Stimulated activated CD8-positive, alpha-beta memory T cell treated with anti-CD3 and anti-CD28 coated beads, Interleukin-12 subunit alpha, Interleukin-12 subunit beta, amount 100 ng/mL, for 1 hour (primary cell): ENCODE measurements at regions not wholly inside any gene's neighbourhood (a gene's known extent, or its start where the extent isn't known, plus 50 kb on each side); places are given as distances from the start of the nearest gene placed in this dataset.

Experiments
- DNase-seq: peaks from one replicate; pipeline ENCODE4 v3.0.0-alpha.2; 2020; ENCODE audit warnings: low read depth

DNA sequence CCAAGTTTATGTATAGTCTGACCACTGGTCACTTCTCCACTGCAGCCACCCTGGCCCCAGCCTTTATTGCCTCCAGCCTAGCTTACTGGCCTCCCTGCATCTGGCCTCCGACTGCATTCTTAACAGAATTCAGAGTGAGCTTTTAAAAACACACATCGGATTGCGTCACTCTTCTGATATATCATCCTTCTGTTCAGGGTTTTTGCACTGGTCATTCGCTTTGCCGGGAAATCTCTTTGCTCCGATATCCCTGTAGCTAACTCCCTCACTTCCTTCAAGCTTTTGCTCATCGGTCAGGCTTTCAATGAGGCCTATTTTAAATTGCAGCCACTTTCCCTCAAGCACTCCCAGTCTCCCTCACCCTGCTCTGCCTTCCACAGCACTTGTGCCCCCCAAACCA, 101.6 kb upstream of the DLX2 start:
- no peak for DNase-seq

- DNase-seq = no peak
Measured at GRCh38 chr2:172204762-172205161, 102.1 kb upstream of the DLX2 start.

DNA sequence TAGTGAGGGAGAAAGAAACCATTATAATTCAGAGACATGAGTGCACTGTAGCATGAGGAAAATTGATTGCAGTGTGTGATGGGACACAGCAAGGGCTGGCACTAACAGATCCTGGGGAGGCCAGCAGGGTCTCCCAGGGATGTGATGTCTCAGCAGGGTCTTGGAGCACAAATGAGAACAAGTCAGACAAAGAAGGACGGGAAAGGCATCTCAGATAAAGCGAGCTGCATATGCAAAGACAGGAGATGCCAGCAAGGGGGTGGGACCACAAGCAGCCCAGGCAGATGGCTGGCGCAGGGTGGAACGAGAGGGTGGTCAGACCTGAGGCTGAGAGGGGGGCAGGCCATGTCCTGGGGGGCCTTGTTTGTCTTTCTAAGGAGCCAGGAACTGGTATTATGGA, 102.6 kb upstream of the DLX2 start:
- DNase-seq = no peak

DNA sequence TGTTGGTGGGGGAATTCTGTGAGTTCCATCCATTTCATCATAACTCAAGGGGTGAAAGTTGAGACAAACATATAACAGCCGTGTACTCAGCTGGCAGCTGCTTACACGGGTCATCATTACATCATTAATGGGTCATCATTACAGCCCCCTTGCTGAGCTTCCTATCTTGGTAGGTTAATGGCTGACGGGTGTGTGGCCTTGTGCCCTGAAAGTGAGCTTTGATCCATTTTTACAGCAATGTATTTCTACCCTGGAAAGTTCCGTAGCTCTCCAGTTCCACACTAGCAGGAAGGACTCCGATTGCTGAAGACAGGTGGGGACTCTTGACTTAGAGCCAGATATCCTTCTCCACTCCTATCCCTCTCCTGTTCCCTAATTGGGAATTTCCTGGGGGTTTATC, 105.2 kb upstream of the DLX2 start:
- DNase-seq = no peak

- no peak for DNase-seq
Measured at GRCh38 chr2:172208791-172209325, 106.2 kb upstream of the DLX2 start.

DNA sequence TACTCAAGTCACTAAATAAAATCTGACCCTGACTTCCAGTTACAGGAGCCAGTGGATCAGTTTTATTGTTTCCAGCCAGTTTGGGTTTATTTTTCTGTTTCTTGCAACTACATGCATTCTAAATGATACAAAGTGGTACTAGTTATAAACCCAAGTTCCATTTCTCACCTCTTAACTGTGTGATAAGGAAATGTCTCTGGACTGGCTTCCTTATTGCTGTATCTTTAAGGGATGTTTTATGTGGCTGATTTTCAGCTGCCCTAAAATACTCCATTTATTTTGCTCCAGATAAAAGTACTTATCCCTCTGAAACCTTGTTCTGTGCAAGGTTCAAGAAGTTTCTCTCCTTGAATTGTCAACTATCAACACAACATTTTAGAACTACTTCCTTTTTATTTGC, 107.9 kb upstream of the DLX2 start:
- DNase-seq = no peak

DNA sequence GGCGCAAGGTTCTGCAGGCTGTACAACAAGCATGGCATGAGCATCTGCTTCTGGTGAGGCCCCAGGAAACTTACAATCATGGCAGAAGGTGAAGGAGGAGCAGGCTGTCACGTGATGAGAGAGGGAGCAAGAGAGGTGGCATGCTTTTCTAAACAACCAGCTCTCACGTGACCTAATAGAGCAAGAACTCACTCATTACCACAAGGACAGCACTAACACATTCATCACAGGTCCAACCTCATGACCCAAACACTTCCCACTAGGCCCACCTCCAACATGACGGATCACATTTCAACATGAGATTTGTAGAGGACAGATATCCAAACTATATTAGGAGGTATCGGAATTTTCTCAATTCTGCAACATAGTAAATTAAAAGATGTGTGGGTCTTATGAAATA, 108.8 kb upstream of the DLX2 start:
- no peak for DNase-seq

GRCh38 chr2:172213116-172213860, 110.6 kb upstream of the DLX2 start:
- DNase-seq = no peak

- DNase-seq = no peak
Measured at GRCh38 chr2:172214252-172214651, 111.6 kb upstream of the DLX2 start.

- no peak for DNase-seq
Measured at GRCh38 chr2:172215172-172215935, 112.7 kb upstream of the DLX2 start.

DNA sequence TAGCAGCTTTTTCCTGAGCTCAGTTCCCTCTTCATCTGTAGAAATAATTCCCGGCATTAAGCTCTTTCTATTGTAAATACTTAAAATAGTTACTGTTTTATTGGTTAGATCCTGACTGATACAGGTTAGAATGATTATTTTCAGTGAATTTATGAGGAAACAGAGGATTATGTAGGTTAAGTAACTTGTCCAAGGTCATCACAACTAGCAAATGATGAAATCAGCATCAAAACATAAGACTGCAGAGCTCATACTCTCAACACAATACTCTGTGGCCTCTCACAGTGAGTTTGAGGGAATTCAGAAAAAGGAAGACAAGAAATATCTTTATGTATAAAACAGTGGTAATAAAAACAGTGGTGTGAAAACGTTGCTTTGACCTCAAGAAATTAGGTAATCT, 113.2 kb upstream of the DLX2 start:
- no peak for DNase-seq

DNA sequence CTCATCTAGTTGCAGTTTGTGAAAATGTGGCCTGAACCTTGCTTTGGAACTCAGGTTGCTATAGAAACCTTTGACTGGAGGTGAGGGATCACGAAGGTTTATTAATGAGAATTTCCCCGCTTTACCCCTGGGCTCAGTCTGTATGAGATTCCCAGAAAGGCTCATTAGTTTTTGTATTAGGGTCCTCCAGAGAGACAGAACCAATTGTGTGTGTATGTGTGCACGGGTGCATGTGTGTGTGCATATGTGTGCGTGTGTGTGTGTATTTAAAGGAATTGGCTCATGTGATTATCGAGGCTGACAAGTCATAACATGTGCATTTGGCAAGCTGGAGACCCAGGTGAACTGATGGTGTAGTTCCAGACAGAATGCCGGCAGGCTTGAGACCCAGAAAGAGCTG, 113.8 kb upstream of the DLX2 start:
- no peak for DNase-seq

DNA sequence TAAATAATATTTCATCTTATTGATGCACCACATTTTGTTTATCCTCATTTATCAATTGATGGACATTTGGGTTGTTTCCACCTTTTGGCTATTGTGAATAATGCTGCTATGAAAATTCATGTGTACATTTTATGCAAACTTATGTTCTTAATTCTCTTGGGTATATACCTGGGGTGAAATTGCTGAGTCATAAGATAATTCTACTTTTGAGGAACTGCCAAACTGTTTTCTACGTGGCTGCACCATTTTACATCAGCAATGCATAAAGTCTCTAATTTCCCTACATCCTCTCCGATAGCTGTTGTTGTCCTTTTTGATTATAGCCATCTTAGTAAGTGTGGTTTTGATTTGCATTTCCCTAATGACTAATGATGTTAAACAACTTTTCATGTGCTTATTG, 116.5 kb upstream of the DLX2 start:
- DNase-seq = no peak

DNA sequence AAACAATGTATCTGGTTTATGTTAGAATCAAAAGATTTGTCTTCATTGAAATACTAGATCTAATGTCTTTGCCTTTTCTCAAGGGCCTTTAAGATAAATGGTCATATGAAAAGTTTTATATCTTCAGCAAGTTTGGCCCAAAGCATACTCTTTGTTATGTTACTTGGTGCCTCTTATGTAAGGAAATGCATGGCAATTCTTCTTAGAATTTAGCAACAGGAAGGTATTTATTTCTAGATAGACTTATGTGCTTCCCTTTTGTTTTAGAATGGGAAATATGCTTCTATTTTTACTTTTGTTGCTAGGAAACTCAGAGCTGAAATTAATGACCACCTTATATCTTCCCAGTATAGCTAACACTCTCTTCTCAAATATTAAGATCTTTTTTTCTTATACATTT, 117.4 kb upstream of the DLX2 start:
- DNase-seq = no peak

GRCh38 chr2:172223601-172224054, 120.9 kb upstream of the DLX2 start:
- DNase-seq = no peak

- no peak for DNase-seq
Measured at GRCh38 chr2:172225786-172226185, 123.1 kb upstream of the DLX2 start.

GRCh38 chr2:172226244-172227061, 123.8 kb upstream of the DLX2 start:
- DNase-seq = no peak

DNA sequence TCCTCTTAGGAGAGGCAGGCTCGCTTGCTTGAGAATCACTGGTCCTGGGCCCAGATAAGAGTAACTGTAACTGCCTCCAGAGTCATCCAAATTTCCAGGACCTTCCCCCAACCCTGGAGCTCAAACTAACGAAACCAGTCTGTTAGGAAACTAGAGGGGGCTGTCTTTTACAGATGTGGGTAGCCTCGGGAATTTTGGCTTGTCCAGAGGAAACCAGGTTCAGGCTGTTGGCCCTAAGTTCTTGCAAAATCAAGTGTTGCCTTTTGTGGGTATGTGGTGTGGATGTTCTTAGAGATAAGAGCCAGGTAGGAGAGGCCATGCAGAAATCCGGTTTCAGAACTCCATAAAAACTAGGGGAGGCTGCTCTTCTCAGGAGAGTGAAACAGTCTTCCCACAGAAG, 125.0 kb upstream of the DLX2 start:
- DNase-seq = no peak

DNA sequence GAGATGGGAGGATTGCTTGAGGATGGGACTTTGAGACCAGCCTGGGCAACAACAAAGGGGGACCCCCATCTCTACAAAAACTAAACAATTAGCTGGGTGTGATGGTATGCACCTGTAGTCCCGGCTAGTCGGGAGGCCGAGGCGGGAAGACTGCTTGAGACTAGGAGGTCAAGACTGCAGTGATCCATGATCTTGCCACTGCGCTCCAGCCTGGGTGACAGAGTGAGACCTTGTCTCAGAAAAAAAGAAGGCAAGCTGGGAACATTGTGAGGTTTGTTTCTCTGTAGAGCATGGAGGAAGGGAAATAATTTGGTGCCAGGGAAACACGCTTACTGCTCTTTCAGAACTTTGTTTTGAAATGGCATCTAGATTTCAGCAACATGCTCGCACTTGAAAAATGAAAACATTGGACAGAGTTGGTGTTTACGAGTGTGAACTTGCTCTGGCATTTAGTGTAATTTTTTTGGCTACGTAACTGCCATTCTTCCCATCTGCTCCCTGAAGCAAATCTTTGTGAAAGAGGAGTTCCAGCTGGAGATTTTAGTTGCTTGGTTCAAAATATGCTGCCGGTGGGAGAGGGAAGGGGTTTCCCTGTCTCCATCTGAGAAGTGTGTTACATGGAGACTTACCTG, 125.6 kb upstream of the DLX2 start:
- no peak for DNase-seq

GRCh38 chr2:172229125-172229524, 126.4 kb upstream of the DLX2 start:
- DNase-seq = no peak

- DNase-seq = no peak
Measured at GRCh38 chr2:172230332-172230888, 127.7 kb upstream of the DLX2 start.
